GM18870 (cell line): ENCODE measurements at regions not wholly inside any gene's neighbourhood (a gene's known extent, or its start where the extent isn't known, plus 50 kb on each side); places are given as distances from the start of the nearest gene placed in this dataset.

Source experiments
- ATAC-seq: cut with Tn5 transposase; IDR thresholded peaks from one replicate; pipeline ENCODE4 v1.9.1; 2021; ENCODE audit warnings: moderate library complexity; ENCODE audit not compliant: unreplicated experiment

DNA sequence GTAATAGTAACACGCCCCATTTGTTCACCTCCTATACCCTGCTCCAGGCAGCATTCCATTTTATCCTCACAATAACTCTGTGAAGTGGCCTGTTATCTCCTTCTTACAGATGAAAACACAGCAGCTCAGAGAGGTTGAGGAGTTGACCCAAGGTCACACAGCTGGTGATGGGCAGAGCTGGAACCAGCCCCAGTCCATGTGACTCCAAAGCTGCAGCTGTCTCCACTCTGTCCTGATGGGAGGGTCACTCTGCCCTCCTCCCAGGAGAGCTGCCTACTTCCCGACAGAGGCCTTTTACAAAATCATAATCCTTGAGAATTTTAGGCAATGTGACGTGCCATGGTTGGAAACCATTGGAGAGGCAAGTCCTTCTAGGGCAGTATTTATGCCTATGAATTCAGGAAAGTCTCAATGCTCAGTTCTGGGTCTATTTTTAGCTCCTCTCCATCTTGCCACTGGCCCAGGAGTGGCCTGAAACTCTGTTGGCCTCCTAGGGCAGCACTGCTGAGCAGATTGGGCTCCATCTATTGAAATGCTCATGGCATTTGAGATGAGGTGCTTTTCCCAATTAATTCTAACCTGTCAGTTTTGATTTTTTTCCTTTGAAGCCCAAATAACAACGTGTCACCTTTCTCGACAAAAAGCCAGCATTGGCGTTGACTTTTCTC lies 50.1 kb upstream of the KCNK12 start:
- no peak for ATAC-seq
